Mesenchymal stem cell (in vitro differentiated cells and primary cell): ENCODE measurements at regions not wholly inside any gene's neighbourhood (a gene's known extent, or its start where the extent isn't known, plus 50 kb on each side); places are given as distances from the start of the nearest gene placed in this dataset.

Experiments
- DNase-seq: peaks from one replicate; pipeline ENCODE4 v3.0.0-alpha.2; 2013
- H2AFZ ChIP-seq: one replicate; pipeline ENCODE4 v1.6.1; 2013; ENCODE audit warnings: low read depth, mild to moderate bottlenecking, control low read depth, inconsistent platforms, low read length, moderate library complexity
- H2AK5ac ChIP-seq: 2 replicates; pipeline ENCODE4 v1.6.1; 2013; ENCODE audit warnings: low read length, moderate library complexity, mild to moderate bottlenecking, inconsistent platforms; ENCODE audit not compliant: severe bottlenecking
- H2BK120ac ChIP-seq: one replicate; pipeline ENCODE4 v1.6.1; 2013; ENCODE audit warnings: low read depth, mild to moderate bottlenecking, inconsistent platforms, low read length, moderate library complexity
- H2BK12ac ChIP-seq, 2 experiments: one replicate each; pipeline ENCODE4 v1.6.1; 2013; ENCODE audit warnings: inconsistent platforms in 2 of 2, low read length in 2 of 2, mild to moderate bottlenecking in 2 of 2, moderate library complexity in 2 of 2, control low read depth in 1 of 2
- H2BK15ac ChIP-seq: one replicate; pipeline ENCODE4 v1.6.1; 2013; ENCODE audit warnings: mild to moderate bottlenecking, low read depth, inconsistent platforms; ENCODE audit not compliant: poor library complexity, severe bottlenecking
- H2BK5ac ChIP-seq: 2 replicates; pipeline ENCODE4 v1.6.1; 2013; ENCODE audit warnings: low read depth, mild to moderate bottlenecking, low read length, control low read depth, inconsistent platforms; ENCODE audit not compliant: poor library complexity, severe bottlenecking
- H3K14ac ChIP-seq, 2 experiments: one replicate each; pipeline ENCODE4 v1.6.1; 2013; ENCODE audit warnings: inconsistent platforms in 2 of 2, low read length in 2 of 2, control low read depth in 1 of 2, mild to moderate bottlenecking in 1 of 2, moderate library complexity in 1 of 2
- H3K18ac ChIP-seq, 2 experiments: one replicate each; pipeline ENCODE4 v1.6.1; 2013; ENCODE audit warnings: inconsistent platforms in 2 of 2, low read length in 2 of 2, control low read depth in 1 of 2, low read depth in 1 of 2, mild to moderate bottlenecking in 1 of 2
- H3K23ac ChIP-seq, 2 experiments: one replicate each; pipeline ENCODE4 v1.6.1; 2013; ENCODE audit warnings: inconsistent platforms in 2 of 2, low read length in 2 of 2, mild to moderate bottlenecking in 2 of 2, moderate library complexity in 2 of 2, control low read depth in 1 of 2
- H3K27ac ChIP-seq: 2 replicates; pipeline ENCODE4 v1.5.1; 2013; ENCODE audit warnings: mild to moderate bottlenecking, moderate library complexity, low read length, control low read depth, inconsistent platforms; ENCODE audit not compliant: poor library complexity, severe bottlenecking
- H3K27me3 ChIP-seq, 2 experiments: 2 replicates each; pipeline versions ENCODE4 v1.6.1 to v1.7.0; 2013; ENCODE audit warnings: low read length in 2 of 2, mild to moderate bottlenecking in 2 of 2, moderate library complexity in 2 of 2, control low read depth in 1 of 2, inconsistent platforms in 1 of 2; ENCODE audit not compliant: control insufficient read depth in 1 of 2, insufficient read depth in 1 of 2
- H3K36me3 ChIP-seq, 2 experiments: 2 replicates each; pipeline versions ENCODE4 v1.6.1 to v1.7.0; 2013; ENCODE audit warnings: low read length in 2 of 2, control low read depth in 1 of 2, inconsistent platforms in 1 of 2, low read depth in 1 of 2, mild to moderate bottlenecking in 1 of 2; ENCODE audit not compliant: insufficient read depth in 2 of 2, control insufficient read depth in 1 of 2
- H3K4ac ChIP-seq, 2 experiments: one replicate each; pipeline ENCODE4 v1.6.1; 2013; ENCODE audit warnings: inconsistent platforms in 2 of 2, low read length in 2 of 2, mild to moderate bottlenecking in 2 of 2, moderate library complexity in 2 of 2, control low read depth in 1 of 2, low read depth in 1 of 2
- H3K4me1 ChIP-seq: 2 replicates; pipeline ENCODE4 v1.6.1; 2013; ENCODE audit warnings: low read depth, low read length, control low read depth; ENCODE audit not compliant: control insufficient read depth, insufficient read depth
- H3K4me2 ChIP-seq: 2 replicates; pipeline ENCODE4 v1.6.1; 2013; ENCODE audit warnings: low read length, mild to moderate bottlenecking, inconsistent platforms; ENCODE audit not compliant: poor library complexity, severe bottlenecking
- H3K4me3 ChIP-seq, 2 experiments: 2 replicates each; pipeline versions ENCODE4 v1.5.1 to v1.7.0; 2013; ENCODE audit warnings: low read length in 2 of 2, mild to moderate bottlenecking in 2 of 2, control low read depth in 1 of 2, low read depth in 1 of 2; ENCODE audit not compliant: insufficient read depth in 1 of 2
- H3K79me1 ChIP-seq: replicated peaks from 2 replicates; pipeline ENCODE4 v1.6.1; 2013; ENCODE audit warnings: mild to moderate bottlenecking, control low read depth, low read length, inconsistent platforms; ENCODE audit not compliant: poor library complexity, severe bottlenecking
- H3K9ac ChIP-seq: 2 replicates; pipeline ENCODE4 v1.7.0; 2013; ENCODE audit warnings: mild to moderate bottlenecking, low read length, moderate library complexity
- H3K9me3 ChIP-seq: 2 replicates; pipeline ENCODE4 v1.7.0; 2013; ENCODE audit warnings: mild to moderate bottlenecking, low read length; ENCODE audit not compliant: control insufficient read depth
- H4K8ac ChIP-seq: one replicate; pipeline ENCODE4 v1.6.1; 2013; ENCODE audit warnings: inconsistent platforms, mild to moderate bottlenecking, low read length, moderate library complexity
- H4K91ac ChIP-seq: one replicate; pipeline ENCODE4 v1.6.1; 2013; ENCODE audit warnings: mild to moderate bottlenecking, low read length, inconsistent platforms
- WGBS: methylation state at CpG from one replicate; pipeline ENCODE4 v1.1.7; 2013; ENCODE audit warnings: mixed read lengths; 5-methylcytosine and 5-hydroxymethylcytosine counted together

- no peak overlapping the region for H3K4me2 ChIP-seq
- WGBS, result 45% methylated on average over 2 of the region's 2 CpGs
- no peak overlapping the region for H3K4ac ChIP-seq
- no peaks in the 10 kb centered on the region for H3K79me1 ChIP-seq
- H3K9me3 ChIP-seq, result peaks cover 9% of the 10 kb centered on the region
- no peak overlapping the region for H2AFZ ChIP-seq
- H2BK120ac ChIP-seq, result no peak overlapping the region
- DNase-seq, result no peak
- no peaks in the 10 kb centered on the region for H3K36me3 ChIP-seq
- no peak overlapping the region for H3K4me3 ChIP-seq
- no peak overlapping the region for H3K9ac ChIP-seq
- no peak overlapping the region for H4K8ac ChIP-seq
- H2BK15ac ChIP-seq, result no peak overlapping the region
- no peak overlapping the region for H3K14ac ChIP-seq
- H3K18ac ChIP-seq, result no peak overlapping the region
- no peaks in the 10 kb centered on the region for H3K4me1 ChIP-seq
- no peak overlapping the region for H2BK5ac ChIP-seq
- H3K23ac ChIP-seq, result no peak overlapping the region
- no peak overlapping the region for H3K27ac ChIP-seq
- no peak overlapping the region for H2AK5ac ChIP-seq
- H3K27me3 ChIP-seq, result no peaks in the 10 kb centered on the region
- H4K91ac ChIP-seq, result no peak overlapping the region
- no peak overlapping the region for H2BK12ac ChIP-seq
These were observed 737.1 kb upstream of the ZWINT start for GRCh38 chr10:57098146-57098545.

GRCh38 chr10:57096044-57096443, 735.0 kb upstream of the ZWINT start:
- peaks cover 9% of the 10 kb centered on the region for H3K9me3 ChIP-seq
- no peak for DNase-seq
- WGBS, result 95% methylated on average over 3 of the region's 3 CpGs

GRCh38 chr10:57094965-57095364, 733.9 kb upstream of the ZWINT start:
- no peak overlapping the region for H4K91ac ChIP-seq
- peaks cover 9% of the 10 kb centered on the region for H3K9me3 ChIP-seq
- no peak overlapping the region for H3K4me3 ChIP-seq
- H2BK15ac ChIP-seq, result no peak overlapping the region
- no peaks in the 10 kb centered on the region for H3K27me3 ChIP-seq
- H3K14ac ChIP-seq, result no peak overlapping the region
- no peak overlapping the region for H3K27ac ChIP-seq
- no peak overlapping the region for H2BK12ac ChIP-seq
- no peaks in the 10 kb centered on the region for H3K79me1 ChIP-seq
- no peak overlapping the region for H3K18ac ChIP-seq
- no peak overlapping the region for H3K23ac ChIP-seq
- H3K9ac ChIP-seq, result no peak overlapping the region
- H3K4me2 ChIP-seq, result no peak overlapping the region
- H3K36me3 ChIP-seq, result no peaks in the 10 kb centered on the region
- no peaks in the 10 kb centered on the region for H3K4me1 ChIP-seq
- H2BK5ac ChIP-seq, result no peak overlapping the region
- H2BK120ac ChIP-seq, result no peak overlapping the region
- H2AK5ac ChIP-seq, result no peak overlapping the region
- H4K8ac ChIP-seq, result no peak overlapping the region
- no peak overlapping the region for H2AFZ ChIP-seq
- WGBS, result 71% methylated on average over 7 of the region's 7 CpGs
- no peak overlapping the region for H3K4ac ChIP-seq
- DNase-seq, result no peak

More at GRCh38 chr10:57096044-57096443, 735.0 kb upstream of the ZWINT start:
- no peak overlapping the region for H2AK5ac ChIP-seq
- no peak overlapping the region for H4K8ac ChIP-seq
- H2AFZ ChIP-seq, result no peak overlapping the region
- H2BK5ac ChIP-seq, result no peak overlapping the region
- H3K27ac ChIP-seq, result no peak overlapping the region
- no peak overlapping the region for H3K4ac ChIP-seq
- no peaks in the 10 kb centered on the region for H3K36me3 ChIP-seq
- no peaks in the 10 kb centered on the region for H3K27me3 ChIP-seq
- H3K4me3 ChIP-seq, result no peak overlapping the region
- no peaks in the 10 kb centered on the region for H3K4me1 ChIP-seq
- H2BK12ac ChIP-seq, result no peak overlapping the region
- H3K79me1 ChIP-seq, result no peaks in the 10 kb centered on the region
- H2BK15ac ChIP-seq, result no peak overlapping the region
- H4K91ac ChIP-seq, result peak overlapping the region; percentile 64
- H3K4me2 ChIP-seq, result no peak overlapping the region
- H3K9ac ChIP-seq, result no peak overlapping the region
- H3K23ac ChIP-seq, result no peak overlapping the region
- H2BK120ac ChIP-seq, result no peak overlapping the region
- H3K18ac ChIP-seq, result no peak overlapping the region
- no peak overlapping the region for H3K14ac ChIP-seq

GRCh38 chr10:57094083-57094482, 733.0 kb upstream of the ZWINT start:
- H3K18ac ChIP-seq, result no peak overlapping the region
- H3K27me3 ChIP-seq, result no peaks in the 10 kb centered on the region
- H2BK120ac ChIP-seq, result no peak overlapping the region
- H3K9me3 ChIP-seq, result peaks cover 9% of the 10 kb centered on the region
- H3K4ac ChIP-seq, result no peak overlapping the region
- H4K8ac ChIP-seq, result no peak overlapping the region
- DNase-seq, result no peak
- no peak overlapping the region for H3K9ac ChIP-seq
- no peaks in the 10 kb centered on the region for H3K4me1 ChIP-seq
- H2BK15ac ChIP-seq, result no peak overlapping the region
- H4K91ac ChIP-seq, result no peak overlapping the region
- H3K4me2 ChIP-seq, result no peak overlapping the region
- H3K36me3 ChIP-seq, result no peaks in the 10 kb centered on the region
- H3K27ac ChIP-seq, result no peak overlapping the region
- H3K23ac ChIP-seq, result no peak overlapping the region
- no peak overlapping the region for H3K14ac ChIP-seq
- no peak overlapping the region for H2AFZ ChIP-seq
- H2BK5ac ChIP-seq, result no peak overlapping the region
- H2BK12ac ChIP-seq, result no peak overlapping the region
- H3K4me3 ChIP-seq, result no peak overlapping the region
- H3K79me1 ChIP-seq, result no peaks in the 10 kb centered on the region
- H2AK5ac ChIP-seq, result no peak overlapping the region
